Testis (tissue), 2 donors: ENCODE measurements at regions not wholly inside any gene's neighbourhood (a gene's known extent, or its start where the extent isn't known, plus 50 kb on each side); places are given as distances from the start of the nearest gene placed in this dataset.

Experiments
- POLR2A ChIP-seq: fragments of 450-650 bp; IDR thresholded peaks from one replicate; pipeline ENCODE4 v1.6.1; 2017; ENCODE audit warnings: antibody characterized with exemption, mild to moderate bottlenecking, moderate library complexity
- TF ChIP-seq, protein P1 (sequence below), 3 experiments: fragments of 450-650 bp in 2 of 3; fragments of 200-600 bp in 1 of 3; sonication (generic) in 1 of 3; IDR thresholded peaks; one replicate each; pipeline ENCODE4 v1.5.1; 2016 to 2019; ENCODE audit warnings: antibody characterized with exemption in 3 of 3, mild to moderate bottlenecking in 2 of 3, moderate library complexity in 1 of 3

DNA sequence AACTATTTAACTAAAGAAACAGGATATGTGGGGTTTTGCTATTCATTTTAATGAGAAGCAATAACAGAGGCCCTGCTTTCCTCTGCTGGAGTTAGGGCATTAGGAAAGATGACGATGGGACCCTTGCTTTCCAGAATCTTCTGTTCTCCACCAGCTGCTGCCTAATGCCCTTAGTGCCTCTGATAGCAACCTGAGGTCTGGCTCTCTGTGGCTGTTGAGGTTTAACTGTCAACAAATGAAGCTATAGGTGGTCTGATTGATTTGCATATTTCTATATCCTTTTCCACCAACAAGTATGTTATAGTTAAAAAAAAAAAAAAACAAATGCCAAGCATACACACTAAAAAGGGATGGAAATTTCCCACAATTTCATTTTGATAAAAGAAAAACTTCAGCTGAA lies 115.1 kb upstream of the NCK2 start:
- TF ChIP-seq POLR2A, result no peak
- TF ChIP-seq, protein P1, sequence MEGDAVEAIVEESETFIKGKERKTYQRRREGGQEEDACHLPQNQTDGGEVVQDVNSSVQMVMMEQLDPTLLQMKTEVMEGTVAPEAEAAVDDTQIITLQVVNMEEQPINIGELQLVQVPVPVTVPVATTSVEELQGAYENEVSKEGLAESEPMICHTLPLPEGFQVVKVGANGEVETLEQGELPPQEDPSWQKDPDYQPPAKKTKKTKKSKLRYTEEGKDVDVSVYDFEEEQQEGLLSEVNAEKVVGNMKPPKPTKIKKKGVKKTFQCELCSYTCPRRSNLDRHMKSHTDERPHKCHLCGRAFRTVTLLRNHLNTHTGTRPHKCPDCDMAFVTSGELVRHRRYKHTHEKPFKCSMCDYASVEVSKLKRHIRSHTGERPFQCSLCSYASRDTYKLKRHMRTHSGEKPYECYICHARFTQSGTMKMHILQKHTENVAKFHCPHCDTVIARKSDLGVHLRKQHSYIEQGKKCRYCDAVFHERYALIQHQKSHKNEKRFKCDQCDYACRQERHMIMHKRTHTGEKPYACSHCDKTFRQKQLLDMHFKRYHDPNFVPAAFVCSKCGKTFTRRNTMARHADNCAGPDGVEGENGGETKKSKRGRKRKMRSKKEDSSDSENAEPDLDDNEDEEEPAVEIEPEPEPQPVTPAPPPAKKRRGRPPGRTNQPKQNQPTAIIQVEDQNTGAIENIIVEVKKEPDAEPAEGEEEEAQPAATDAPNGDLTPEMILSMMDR (IDR thresholded peaks at IDR 0.05), result no peak
